HG02840 (cell line): ENCODE measurements at regions not wholly inside any gene's neighbourhood (a gene's known extent, or its start where the extent isn't known, plus 50 kb on each side); places are given as distances from the start of the nearest gene placed in this dataset.

Experiments
- ATAC-seq: cut with Tn5 transposase; IDR thresholded peaks from one replicate; pipeline ENCODE4 v1.9.1; 2021; ENCODE audit warnings: mild to moderate bottlenecking, moderate library complexity, moderate number of reproducible peaks; ENCODE audit not compliant: unreplicated experiment, low FRiP score

- ATAC-seq: no peak
Measured at GRCh38 chr4:10958226-10958856, 273.8 kb upstream of the CLNK start.

GRCh38 chr4:10951306-10951705 lies 266.7 kb upstream of the CLNK start:
- no peak for ATAC-seq

- no peak for ATAC-seq
Measured at GRCh38 chr4:10949039-10949733, 264.6 kb upstream of the CLNK start.

GRCh38 chr4:10947898-10948297 lies 263.3 kb upstream of the CLNK start:
- no peak for ATAC-seq

GRCh38 chr4:10944321-10944720 lies 259.8 kb upstream of the CLNK start:
- ATAC-seq: no peak

GRCh38 chr4:10942156-10942555 lies 257.6 kb upstream of the CLNK start:
- no peak for ATAC-seq

GRCh38 chr4:10929818-10930217 lies 245.2 kb upstream of the CLNK start:
- ATAC-seq: no peak

GRCh38 chr4:10925996-10926395 lies 241.4 kb upstream of the CLNK start:
- ATAC-seq: no peak

GRCh38 chr4:10924274-10924673 lies 239.7 kb upstream of the CLNK start:
- ATAC-seq: no peak

GRCh38 chr4:10917566-10917965 lies 233.0 kb upstream of the CLNK start:
- no peak for ATAC-seq

GRCh38 chr4:10898072-10898471 lies 213.5 kb upstream of the CLNK start:
- no peak for ATAC-seq

GRCh38 chr4:10897076-10897475 lies 212.5 kb upstream of the CLNK start:
- no peak for ATAC-seq

- no peak for ATAC-seq
Measured at GRCh38 chr4:10893395-10893794, 208.8 kb upstream of the CLNK start.

GRCh38 chr4:10891866-10892265 lies 207.3 kb upstream of the CLNK start:
- ATAC-seq: no peak

- no peak for ATAC-seq
Measured at GRCh38 chr4:10889819-10890218, 205.3 kb upstream of the CLNK start.

GRCh38 chr4:10879411-10880110 lies 195.0 kb upstream of the CLNK start:
- no peak for ATAC-seq

GRCh38 chr4:10878861-10879260 lies 194.3 kb upstream of the CLNK start:
- ATAC-seq: no peak

GRCh38 chr4:10877076-10877475 lies 192.5 kb upstream of the CLNK start:
- no peak for ATAC-seq

GRCh38 chr4:10875144-10875799 lies 190.7 kb upstream of the CLNK start:
- ATAC-seq: no peak

GRCh38 chr4:10873809-10874208 lies 189.2 kb upstream of the CLNK start:
- no peak for ATAC-seq

GRCh38 chr4:10872833-10873517 lies 188.4 kb upstream of the CLNK start:
- no peak for ATAC-seq
